PC-9 (cell line): ENCODE measurements at regions not wholly inside any gene's neighbourhood (a gene's known extent, or its start where the extent isn't known, plus 50 kb on each side); places are given as distances from the start of the nearest gene placed in this dataset.

Source experiments
- BruUV-seq: library from RNA; stranded (reverse); fragments of 400-500 nt; replicated peaks from 2 replicates; lab custom pipeline; 2021; lab: Mats Ljungman, UMichigan
- CTCF ChIA-PET: fragments of 300-600 bp; sonication (Branson Sonifier 250); formaldehyde crosslinking; loops from one replicate; lab custom pipeline; 2022; ENCODE audit warnings: antibody characterized with exemption; lab: Charles Lee
- POLR2A ChIA-PET: fragments of 300-600 bp; sonication (Branson Sonifier 250); formaldehyde crosslinking; loops from one replicate; lab custom pipeline; 2022; ENCODE audit warnings: antibody characterized with exemption; ENCODE audit not compliant: unreplicated experiment; lab: Charles Lee
- DNase-seq, 2 experiments: peaks; one replicate each; pipeline versions ENCODE4 v3.0.0 to v3.0.0-alpha.2; 2015 to 2022; ENCODE audit warnings: mixed read lengths in 1 of 2
- H2AFZ ChIP-seq: fragments of 200-600 bp; sonication (generic); 2 replicates; pipeline ENCODE4 v1.8.1; 2017; ENCODE audit warnings: antibody characterized with exemption
- H3F3A ChIP-seq: fragments of 200-600 bp; sonication (generic); 2 replicates; pipeline ENCODE4 v1.8.1; 2017; ENCODE audit warnings: antibody characterized with exemption, mild to moderate bottlenecking, low read depth; ENCODE audit not compliant: insufficient read depth
- H3K27ac ChIP-seq: fragments of 200-600 bp; sonication (generic); 2 replicates; pipeline ENCODE4 v1.6.1; 2016; ENCODE audit warnings: mixed run types
- H3K27me3 ChIP-seq: fragments of 200-600 bp; sonication (generic); 2 replicates; pipeline ENCODE4 v1.6.1; 2016; ENCODE audit warnings: low read depth, mixed run types; ENCODE audit not compliant: insufficient read depth
- H3K36me3 ChIP-seq: fragments of 200-600 bp; sonication (generic); 2 replicates; pipeline ENCODE4 v1.6.1; 2016; ENCODE audit warnings: low read depth, mixed run types
- H3K4me1 ChIP-seq: fragments of 200-600 bp; sonication (generic); replicated peaks from 2 replicates; pipeline ENCODE4 v1.6.1; 2016; ENCODE audit warnings: mixed run types; ENCODE audit not compliant: insufficient read depth
- H3K4me2 ChIP-seq: fragments of 200-600 bp; sonication (generic); 2 replicates; pipeline ENCODE4 v1.6.1; 2017; ENCODE audit warnings: mixed run types
- H3K4me3 ChIP-seq: fragments of 200-600 bp; sonication (generic); 2 replicates; pipeline ENCODE4 v1.6.1; 2016; ENCODE audit warnings: mixed run types
- H3K79me2 ChIP-seq: fragments of 200-600 bp; sonication (generic); 2 replicates; pipeline ENCODE4 v1.6.1; 2017; ENCODE audit warnings: low read depth, mixed run types
- H3K9me2 ChIP-seq: fragments of 200-600 bp; sonication (generic); 2 replicates; pipeline ENCODE4 v1.8.1; 2017; ENCODE audit warnings: mild to moderate bottlenecking; ENCODE audit not compliant: insufficient read depth
- H3K9me3 ChIP-seq: fragments of 200-600 bp; sonication (generic); 2 replicates; pipeline ENCODE4 v1.8.1; 2016; ENCODE audit warnings: low read depth; ENCODE audit not compliant: insufficient read depth
- H4K20me1 ChIP-seq: fragments of 200-600 bp; sonication (generic); 2 replicates; pipeline ENCODE4 v1.8.1; 2017; ENCODE audit not compliant: insufficient read depth
- CTCF ChIP-seq: fragments of 200-600 bp; sonication (generic); conservative IDR thresholded peaks from 2 replicates; pipeline ENCODE4 v1.6.1; 2017; ENCODE audit warnings: mixed run types, antibody characterized with exemption, mild to moderate bottlenecking, moderate library complexity
- EZH2 ChIP-seq: fragments of 200-600 bp; sonication (generic); IDR thresholded peaks from 2 replicates; pipeline ENCODE4 v1.8.0; 2017; ENCODE audit warnings: antibody characterized with exemption, low read depth
- intact Hi-C: fragments of 100-400 bp; cut with micrococcal nuclease; formaldehyde crosslinking; loops from one replicate; pipeline ENCODE4 v1.10.0; 2022; ENCODE audit not compliant: unreplicated experiment

- TF ChIP-seq EZH2 (no peak), CTCF (no peak)
- Histone ChIP-seq H3K79me2 (no peaks in the 10 kb centered on the region), H3K9me3 (no peaks in the 10 kb centered on the region), H4K20me1 (no peaks in the 10 kb centered on the region), H2AFZ (no peak overlapping the region), H3K27me3 (no peaks in the 10 kb centered on the region), H3K4me2 (no peak overlapping the region), H3F3A (no peaks in the 10 kb centered on the region), H3K4me3 (no peak overlapping the region), H3K36me3 (no peaks in the 10 kb centered on the region), H3K9me2 (no peaks in the 10 kb centered on the region), H3K27ac (no peak overlapping the region), H3K4me1 (no peaks in the 10 kb centered on the region)
- intact Hi-C loops: no loop called here
- no peak for DNase-seq
- no TSS peak for BruUV-seq
- ChIA-PET POLR2A (no interaction called here), CTCF (no interaction called here)
Measured at GRCh38 chr9:13331320-13331719, 51.8 kb upstream of the MPDZ start.

GRCh38 chr9:13330396-13331004, 51.0 kb upstream of the MPDZ start:
- ChIA-PET POLR2A (no interaction called here), CTCF (no interaction called here)
- no peak for TF ChIP-seq CTCF
- no peak for TF ChIP-seq EZH2
- no peaks in the 10 kb centered on the region for H3K36me3 ChIP-seq
- no peaks in the 10 kb centered on the region for H3K9me3 ChIP-seq
- BruUV-seq: no TSS peak
- H4K20me1 ChIP-seq: no peaks in the 10 kb centered on the region
- no peaks in the 10 kb centered on the region for H3K4me1 ChIP-seq
- H3F3A ChIP-seq: no peaks in the 10 kb centered on the region
- H3K27me3 ChIP-seq: no peaks in the 10 kb centered on the region
- intact Hi-C loops: no loop called here
- H3K79me2 ChIP-seq: no peaks in the 10 kb centered on the region
- no peak overlapping the region for H2AFZ ChIP-seq
- no peak overlapping the region for H3K4me2 ChIP-seq
- H3K9me2 ChIP-seq: no peaks in the 10 kb centered on the region
- no peak for DNase-seq
- no peak overlapping the region for H3K27ac ChIP-seq
- H3K4me3 ChIP-seq: no peak overlapping the region
